BJ (cell line): ENCODE measurements at regions not wholly inside any gene's neighbourhood (a gene's known extent, or its start where the extent isn't known, plus 50 kb on each side); places are given as distances from the start of the nearest gene placed in this dataset.

Experiments
- CTCF ChIA-PET: fragments of 350-600 bp; formaldehyde crosslinking; extraction: SDS; loops from one replicate; lab custom pipeline; 2021; ENCODE audit warnings: antibody characterized with exemption, inconsistent platforms; lab: Yijun Ruan, JAX
- POLR2A ChIA-PET: fragments of 300-600 bp; sonication (Branson Sonifier 250); formaldehyde crosslinking; extraction: SDS; loops from one replicate; lab custom pipeline; 2021; ENCODE audit warnings: antibody characterized with exemption; lab: Charles Lee
- DNase-seq: peaks from one replicate; pipeline ENCODE4 v3.0.0-alpha.2; 2011; ENCODE audit warnings: low read depth
- H3K27me3 ChIP-seq: 2 replicates; pipeline ENCODE4 v1.6.0; 2011; ENCODE audit warnings: low read length; ENCODE audit not compliant: control insufficient read depth, insufficient read depth
- H3K36me3 ChIP-seq: 2 replicates; pipeline ENCODE4 v1.5.1; 2011; ENCODE audit warnings: low read length; ENCODE audit not compliant: control insufficient read depth, insufficient read depth
- H3K4me3 ChIP-seq: 2 replicates; pipeline ENCODE4 v1.5.1; 2011; ENCODE audit warnings: low read depth, mild to moderate bottlenecking, control low read depth, low read length
- TF ChIP-seq, protein P1 (sequence below): IDR thresholded peaks from 2 replicates; pipeline ENCODE4 v1.5.1; 2011; ENCODE audit warnings: low read depth, mild to moderate bottlenecking, control low read depth, inconsistent platforms, low read length, moderate library complexity; ENCODE audit not compliant: insufficient read depth

DNA sequence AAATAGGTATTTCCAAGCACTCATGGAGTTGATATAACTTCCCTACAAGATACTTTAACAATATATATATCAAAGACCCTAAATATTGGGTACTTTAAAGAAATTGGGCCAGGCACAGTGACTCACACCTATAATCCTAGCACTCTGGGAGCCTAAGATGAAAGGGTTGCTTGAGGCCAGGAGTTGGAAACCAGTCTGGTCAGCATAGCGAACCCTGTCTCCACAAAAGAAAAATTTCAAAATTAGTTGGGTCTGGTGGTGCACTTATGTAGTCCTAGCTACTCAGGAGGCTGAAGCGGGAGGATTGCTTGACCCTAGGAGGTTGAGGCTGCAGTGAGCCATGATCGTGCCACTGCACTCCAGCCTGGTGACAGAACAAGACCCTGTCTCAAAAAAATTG is 393.9 kb upstream of the DEPDC1 start:
- CTCF ChIA-PET, result interaction anchor here (0.7 kb wide), 1 partner anchor 694 kb away, joined by 3 read pairs; no protein-coding TSS in a partner anchor
- POLR2A ChIA-PET, result no interaction called here
- Histone ChIP-seq H3K36me3 (no peaks in the 10 kb centered on the region), H3K27me3 (no peaks in the 10 kb centered on the region), H3K4me3 (no peak overlapping the region)
- TF ChIP-seq, protein P1, sequence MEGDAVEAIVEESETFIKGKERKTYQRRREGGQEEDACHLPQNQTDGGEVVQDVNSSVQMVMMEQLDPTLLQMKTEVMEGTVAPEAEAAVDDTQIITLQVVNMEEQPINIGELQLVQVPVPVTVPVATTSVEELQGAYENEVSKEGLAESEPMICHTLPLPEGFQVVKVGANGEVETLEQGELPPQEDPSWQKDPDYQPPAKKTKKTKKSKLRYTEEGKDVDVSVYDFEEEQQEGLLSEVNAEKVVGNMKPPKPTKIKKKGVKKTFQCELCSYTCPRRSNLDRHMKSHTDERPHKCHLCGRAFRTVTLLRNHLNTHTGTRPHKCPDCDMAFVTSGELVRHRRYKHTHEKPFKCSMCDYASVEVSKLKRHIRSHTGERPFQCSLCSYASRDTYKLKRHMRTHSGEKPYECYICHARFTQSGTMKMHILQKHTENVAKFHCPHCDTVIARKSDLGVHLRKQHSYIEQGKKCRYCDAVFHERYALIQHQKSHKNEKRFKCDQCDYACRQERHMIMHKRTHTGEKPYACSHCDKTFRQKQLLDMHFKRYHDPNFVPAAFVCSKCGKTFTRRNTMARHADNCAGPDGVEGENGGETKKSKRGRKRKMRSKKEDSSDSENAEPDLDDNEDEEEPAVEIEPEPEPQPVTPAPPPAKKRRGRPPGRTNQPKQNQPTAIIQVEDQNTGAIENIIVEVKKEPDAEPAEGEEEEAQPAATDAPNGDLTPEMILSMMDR, result no peak
- DNase-seq, result no peak

DNA sequence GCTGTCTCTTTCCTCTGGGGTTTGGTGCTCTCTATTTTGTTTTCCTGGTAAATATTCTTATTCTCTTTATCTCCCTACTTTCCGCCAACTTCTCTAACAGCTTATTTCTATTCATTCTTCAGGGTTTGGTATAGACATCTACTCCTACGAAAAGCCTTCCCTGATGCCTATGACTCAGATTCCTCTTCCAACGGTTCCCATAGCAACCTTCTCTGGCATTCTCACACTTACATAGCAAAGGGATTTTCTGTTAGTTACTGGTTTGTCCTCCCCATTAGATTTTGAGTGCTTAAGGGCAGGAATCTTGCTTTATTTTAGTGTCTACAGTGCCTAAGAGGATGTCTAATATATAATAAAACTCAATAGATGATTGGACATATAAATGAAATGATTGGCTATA is 407.6 kb upstream of the DEPDC1 start:
- POLR2A ChIA-PET, result no interaction called here
- CTCF ChIA-PET, result no interaction called here
- TF ChIP-seq, protein P1, result no peak
- Histone ChIP-seq H3K36me3 (no peaks in the 10 kb centered on the region), H3K27me3 (no peaks in the 10 kb centered on the region), H3K4me3 (no peak overlapping the region)
- DNase-seq, result no peak

DNA sequence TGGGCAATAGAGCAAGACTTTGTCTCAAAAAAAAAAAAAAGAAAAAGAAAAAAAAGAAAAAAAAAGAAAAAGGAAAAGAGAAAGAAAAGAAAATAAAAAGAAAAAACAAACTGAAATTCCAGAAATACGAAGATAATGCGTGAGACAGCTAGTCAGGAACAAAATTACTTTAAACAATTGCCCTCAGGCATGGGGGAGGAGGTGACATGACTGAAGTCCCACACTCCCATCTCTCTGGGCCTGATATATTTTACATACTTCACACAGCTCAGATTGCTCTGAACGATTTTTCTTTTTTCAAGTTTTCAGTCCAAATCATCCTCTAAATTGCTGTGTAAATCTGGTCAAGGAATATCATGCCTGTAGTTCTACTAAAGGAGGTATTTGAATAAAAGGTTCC is 409.5 kb upstream of the DEPDC1 start:
- Histone ChIP-seq H3K4me3 (no peak overlapping the region), H3K27me3 (no peaks in the 10 kb centered on the region), H3K36me3 (no peaks in the 10 kb centered on the region)
- ChIA-PET POLR2A (no interaction called here), CTCF (no interaction called here)
- no peak for DNase-seq
- TF ChIP-seq, protein P1, result no peak

DNA sequence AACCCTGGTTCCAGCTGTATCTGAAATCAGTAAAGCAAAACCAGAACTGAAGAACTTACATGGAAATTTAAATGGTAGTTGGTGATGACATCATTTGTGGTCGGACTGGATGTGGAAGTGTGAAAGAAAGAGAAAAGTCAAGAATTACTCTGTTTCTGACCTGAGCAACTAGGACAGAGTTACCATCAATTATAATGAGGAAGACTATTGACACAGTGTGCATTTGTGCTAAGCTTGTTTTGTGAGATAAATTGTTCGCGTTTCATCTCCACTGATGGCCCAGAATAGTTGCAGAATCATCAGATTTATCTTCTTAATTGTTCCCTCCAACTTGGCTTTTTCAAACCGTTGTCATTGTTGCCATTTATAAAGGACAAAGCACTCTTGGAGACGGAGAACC is 410.6 kb upstream of the DEPDC1 start:
- TF ChIP-seq, protein P1, result no peak
- no peak overlapping the region for H3K4me3 ChIP-seq
- H3K27me3 ChIP-seq, result no peaks in the 10 kb centered on the region
- POLR2A ChIA-PET, result no interaction called here
- no peak for DNase-seq
- H3K36me3 ChIP-seq, result no peaks in the 10 kb centered on the region
- CTCF ChIA-PET, result no interaction called here

DNA sequence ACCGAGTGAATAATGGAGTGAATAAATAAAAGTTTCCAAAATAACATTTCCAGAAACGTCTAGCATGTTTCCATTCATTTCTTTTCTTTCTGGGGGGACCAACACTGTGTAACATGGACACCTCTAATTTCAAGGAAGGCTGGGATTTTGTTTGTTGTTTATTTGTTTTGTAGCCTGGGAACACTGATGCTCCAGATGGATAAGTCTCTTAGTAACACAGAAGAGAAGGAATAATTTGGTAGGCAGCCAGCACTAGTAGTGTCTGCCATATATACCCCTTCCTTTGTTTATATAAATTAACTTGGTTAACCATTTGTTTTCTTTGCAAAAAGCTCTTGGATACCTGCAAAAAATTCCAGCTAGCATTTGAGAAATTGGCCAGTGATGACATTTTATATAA is 411.4 kb upstream of the DEPDC1 start:
- POLR2A ChIA-PET, result no interaction called here
- TF ChIP-seq, protein P1, result no peak
- H3K4me3 ChIP-seq, result no peak overlapping the region
- H3K27me3 ChIP-seq, result no peaks in the 10 kb centered on the region
- DNase-seq, result no peak
- CTCF ChIA-PET, result no interaction called here
- no peaks in the 10 kb centered on the region for H3K36me3 ChIP-seq
